ENCODE measurements at regions not wholly inside any gene's neighbourhood (a gene's known extent, or its start where the extent isn't known, plus 50 kb on each side); places are given as distances from the start of the nearest gene placed in this dataset.

DNA sequence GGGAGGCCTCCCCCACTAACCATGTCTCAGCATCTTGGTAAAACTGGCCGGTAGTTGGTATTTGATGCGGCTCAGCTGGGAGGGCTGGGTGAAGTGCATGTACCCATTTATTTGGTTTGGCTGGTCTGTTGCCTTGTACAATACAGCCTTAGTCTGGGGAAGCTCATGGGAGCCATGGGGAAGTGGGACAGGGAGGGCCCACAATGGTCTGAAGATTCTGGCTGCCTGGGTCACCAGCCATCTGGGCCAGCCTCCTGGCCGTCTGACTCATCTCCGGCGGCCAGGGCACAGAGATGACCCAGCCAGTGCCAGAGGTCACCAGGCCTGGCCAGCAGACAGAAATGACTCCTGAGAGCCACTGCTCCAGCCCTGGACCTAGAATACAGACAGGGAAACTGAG is 51.6 kb upstream of the SMAD6 start:
- TF ChIP-seq, protein P1, sequence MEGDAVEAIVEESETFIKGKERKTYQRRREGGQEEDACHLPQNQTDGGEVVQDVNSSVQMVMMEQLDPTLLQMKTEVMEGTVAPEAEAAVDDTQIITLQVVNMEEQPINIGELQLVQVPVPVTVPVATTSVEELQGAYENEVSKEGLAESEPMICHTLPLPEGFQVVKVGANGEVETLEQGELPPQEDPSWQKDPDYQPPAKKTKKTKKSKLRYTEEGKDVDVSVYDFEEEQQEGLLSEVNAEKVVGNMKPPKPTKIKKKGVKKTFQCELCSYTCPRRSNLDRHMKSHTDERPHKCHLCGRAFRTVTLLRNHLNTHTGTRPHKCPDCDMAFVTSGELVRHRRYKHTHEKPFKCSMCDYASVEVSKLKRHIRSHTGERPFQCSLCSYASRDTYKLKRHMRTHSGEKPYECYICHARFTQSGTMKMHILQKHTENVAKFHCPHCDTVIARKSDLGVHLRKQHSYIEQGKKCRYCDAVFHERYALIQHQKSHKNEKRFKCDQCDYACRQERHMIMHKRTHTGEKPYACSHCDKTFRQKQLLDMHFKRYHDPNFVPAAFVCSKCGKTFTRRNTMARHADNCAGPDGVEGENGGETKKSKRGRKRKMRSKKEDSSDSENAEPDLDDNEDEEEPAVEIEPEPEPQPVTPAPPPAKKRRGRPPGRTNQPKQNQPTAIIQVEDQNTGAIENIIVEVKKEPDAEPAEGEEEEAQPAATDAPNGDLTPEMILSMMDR (IDR thresholded peaks at IDR 0.05): no peak
- intact Hi-C loops (cut with DNase I; ENCODE audit: low total_unique reads): no loop called here

DNA sequence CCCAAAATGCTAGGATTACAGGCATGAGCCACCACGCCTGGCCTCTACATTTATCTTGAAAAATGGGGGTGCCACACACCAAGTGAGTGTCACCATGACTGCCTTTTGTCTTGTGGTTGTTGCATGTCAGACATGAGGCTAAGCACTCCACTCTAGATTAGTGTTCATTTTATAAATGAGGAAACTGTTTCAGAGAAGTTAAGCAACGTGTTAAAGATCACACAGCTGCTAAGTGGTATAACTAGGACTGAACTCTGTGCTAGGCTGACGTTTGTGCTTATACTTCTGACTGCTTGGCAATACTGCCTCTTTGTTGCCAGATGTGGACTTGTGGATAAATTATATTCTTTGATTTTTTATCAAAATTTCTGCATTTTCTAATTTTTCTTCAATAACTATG is 50.8 kb upstream of the SMAD6 start:
- no peak for DNase-seq
- TF ChIP-seq, protein P1 (IDR thresholded peaks at IDR 0.05): no peak
- Histone ChIP-seq H3K4me3 (no peak overlapping the region), H3K27me3 (no peaks in the 10 kb centered on the region), H3K4me1 (peaks cover 0 to 40% (median 31%) of the 10 kb centered on the region in 4 donors), H3K9me3 (no peaks in the 10 kb centered on the region), H3K27ac (no peak overlapping the region), H3K36me3 (no peaks in the 10 kb centered on the region)
- intact Hi-C loops (cut with DNase I; ENCODE audit: low total_unique reads): no loop called here

More for the DNA sequence above, 51.6 kb upstream of the SMAD6 start:
- no peak overlapping the region for H3K27ac ChIP-seq
- H3K36me3 ChIP-seq: no peaks in the 10 kb centered on the region
- no peak overlapping the region for H3K4me3 ChIP-seq
- DNase-seq: peak; percentile 75 to 79
- H3K4me1 ChIP-seq: peaks cover 0 to 43% (median 32%) of the 10 kb centered on the region in 4 donors
- no peaks in the 10 kb centered on the region for H3K9me3 ChIP-seq
- no peaks in the 10 kb centered on the region for H3K27me3 ChIP-seq

DNA sequence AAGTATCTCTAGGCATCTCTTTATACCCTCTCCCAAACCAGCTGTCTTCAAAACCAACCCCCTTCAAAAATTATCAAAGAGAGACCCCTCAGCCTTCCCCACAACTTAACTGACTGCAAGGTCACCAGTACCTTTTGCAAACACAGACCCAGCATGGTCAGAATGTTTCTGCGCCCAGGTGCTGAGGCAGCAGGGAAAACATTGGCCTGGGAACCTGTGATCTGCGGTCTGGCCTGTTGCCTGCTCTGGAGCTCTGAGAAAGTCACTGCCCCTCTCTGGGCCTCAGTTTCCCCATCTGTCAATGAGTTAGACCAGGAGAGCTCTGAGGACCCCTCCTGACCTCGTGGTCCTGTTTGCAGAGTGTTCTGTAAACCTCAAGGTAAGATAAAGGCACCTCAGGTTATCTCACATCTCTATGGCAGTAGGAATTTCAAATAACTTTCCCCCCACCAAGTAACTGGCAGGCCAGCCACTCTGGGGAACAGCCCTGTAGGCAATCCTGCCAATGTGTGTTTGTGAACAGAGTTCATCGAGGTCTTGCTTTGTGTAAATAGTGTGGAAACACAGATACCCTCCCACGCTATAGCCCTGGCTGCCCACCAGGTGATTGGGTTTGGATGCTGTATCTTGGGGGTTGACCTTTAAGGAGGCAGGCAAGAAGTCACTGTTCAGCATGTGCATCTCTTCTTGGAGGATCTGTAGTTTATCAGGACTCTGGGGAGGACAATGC is 50.0 kb upstream of the SMAD6 start:
- intact Hi-C loops (cut with DNase I; ENCODE audit: low total_unique reads): no loop called here
- no peaks in the 10 kb centered on the region for H3K36me3 ChIP-seq
- no peak overlapping the region for H3K4me3 ChIP-seq
- no peaks in the 10 kb centered on the region for H3K27me3 ChIP-seq
- TF ChIP-seq, protein P1 (IDR thresholded peaks at IDR 0.05): no peak
- H3K27ac ChIP-seq: no peak overlapping the region
- H3K4me1 ChIP-seq: peaks cover 0 to 31% (median 22%) of the 10 kb centered on the region in 4 donors
- DNase-seq: no peak
- no peaks in the 10 kb centered on the region for H3K9me3 ChIP-seq
